Loucy (cell line): ENCODE measurements at regions not wholly inside any gene's neighbourhood (a gene's known extent, or its start where the extent isn't known, plus 50 kb on each side); places are given as distances from the start of the nearest gene placed in this dataset.
A peak's percentile ranks its signal among the peaks of the same experiment; 100 is the strongest.

Experiments
- H2AFZ ChIP-seq: fragments of 200-600 bp; sonication (generic); 2 replicates; pipeline ENCODE4 v1.6.0; 2016; ENCODE audit warnings: antibody characterized with exemption, mild to moderate bottlenecking, low read length, moderate library complexity
- H3F3A ChIP-seq: fragments of 200-600 bp; 2 replicates; pipeline ENCODE4 v1.6.0; 2016; ENCODE audit warnings: antibody characterized with exemption, low read depth, mild to moderate bottlenecking
- H3K27me3 ChIP-seq: fragments of 200-600 bp; sonication (generic); 2 replicates; pipeline ENCODE4 v1.6.1; 2014; ENCODE audit warnings: low read length, mild to moderate bottlenecking; ENCODE audit not compliant: insufficient read depth, poor library complexity, severe bottlenecking
- H3K36me3 ChIP-seq: fragments of 200-600 bp; sonication (generic); 2 replicates; pipeline ENCODE4 v1.6.1; 2016; ENCODE audit warnings: low read length; ENCODE audit not compliant: insufficient read depth
- H3K4me1 ChIP-seq: fragments of 200-600 bp; sonication (generic); 2 replicates; pipeline ENCODE4 v1.5.1; 2014; ENCODE audit warnings: low read length, mild to moderate bottlenecking; ENCODE audit not compliant: insufficient read depth, poor library complexity, severe bottlenecking
- H3K4me2 ChIP-seq: fragments of 200-600 bp; sonication (generic); 2 replicates; pipeline ENCODE4 v1.6.0; 2014; ENCODE audit warnings: antibody characterized with exemption, low read length, low read depth, mild to moderate bottlenecking; ENCODE audit not compliant: poor library complexity, severe bottlenecking
- H3K4me3 ChIP-seq: fragments of 200-600 bp; sonication (generic); 2 replicates; pipeline ENCODE4 v1.5.1; 2014; ENCODE audit warnings: low read length, mild to moderate bottlenecking, mixed read lengths; ENCODE audit not compliant: poor library complexity, severe bottlenecking
- H3K79me2 ChIP-seq: fragments of 200-600 bp; sonication (generic); 2 replicates; pipeline ENCODE4 v1.6.1; 2014; ENCODE audit warnings: low read length; ENCODE audit not compliant: insufficient read depth
- H3K9ac ChIP-seq: fragments of 200-600 bp; sonication (generic); 2 replicates; pipeline ENCODE4 v1.6.0; 2014; ENCODE audit warnings: mild to moderate bottlenecking, low read depth, low read length, moderate library complexity; ENCODE audit not compliant: poor library complexity, severe bottlenecking
- H3K9me2 ChIP-seq: fragments of 200-600 bp; sonication (generic); replicated peaks from 2 replicates; pipeline ENCODE4 v1.6.1; 2016; ENCODE audit warnings: low read depth, low read length, mixed read lengths
- H3K9me3 ChIP-seq: fragments of 200-600 bp; sonication (generic); 2 replicates; pipeline ENCODE4 v1.6.1; 2014; ENCODE audit warnings: mild to moderate bottlenecking, antibody characterized with exemption, low read length, low read depth; ENCODE audit not compliant: insufficient read depth
- H4K20me1 ChIP-seq: fragments of 200-600 bp; sonication (generic); 2 replicates; pipeline ENCODE4 v1.6.0; 2014; ENCODE audit warnings: antibody characterized with exemption, low read length, mild to moderate bottlenecking; ENCODE audit not compliant: insufficient read depth, poor library complexity, severe bottlenecking
- EZH2phosphoT487 ChIP-seq: fragments of 200-600 bp; IDR thresholded peaks from 2 replicates; pipeline ENCODE4 v1.6.1; 2018; ENCODE audit warnings: antibody characterized with exemption, mild to moderate bottlenecking, moderate library complexity, borderline replicate concordance
- TF ChIP-seq, protein P1 (sequence below): fragments of 200-600 bp; sonication (generic); conservative IDR thresholded peaks from 2 replicates; pipeline ENCODE4 v1.5.1; 2014; ENCODE audit warnings: mild to moderate bottlenecking, antibody characterized with exemption, low read length

DNA sequence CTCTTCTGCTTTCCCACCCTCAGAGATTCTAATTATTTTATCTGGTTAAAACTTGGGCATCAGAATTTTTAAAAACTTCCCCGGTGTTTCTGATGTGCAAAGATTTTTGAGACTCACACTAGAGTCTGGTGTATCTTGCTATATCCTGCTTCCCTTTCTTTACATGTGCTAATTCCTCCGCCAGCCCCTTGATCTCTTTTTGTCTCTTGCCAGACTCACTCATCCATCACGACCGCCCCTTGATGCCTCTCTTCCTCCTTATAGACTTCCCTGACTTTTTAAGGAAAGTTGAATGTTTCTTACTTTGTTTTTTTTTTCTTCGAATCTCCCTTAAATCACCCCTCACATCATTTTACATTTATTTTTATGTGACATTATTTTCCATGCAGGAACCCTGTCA, 274.9 kb upstream of the PITX2 start:
- H3K4me2 ChIP-seq: no peak overlapping the region
- H3K36me3 ChIP-seq: no peaks in the 10 kb centered on the region
- no peaks in the 10 kb centered on the region for H3K27me3 ChIP-seq
- TF ChIP-seq EZH2phosphoT487: no peak
- TF ChIP-seq, protein P1, sequence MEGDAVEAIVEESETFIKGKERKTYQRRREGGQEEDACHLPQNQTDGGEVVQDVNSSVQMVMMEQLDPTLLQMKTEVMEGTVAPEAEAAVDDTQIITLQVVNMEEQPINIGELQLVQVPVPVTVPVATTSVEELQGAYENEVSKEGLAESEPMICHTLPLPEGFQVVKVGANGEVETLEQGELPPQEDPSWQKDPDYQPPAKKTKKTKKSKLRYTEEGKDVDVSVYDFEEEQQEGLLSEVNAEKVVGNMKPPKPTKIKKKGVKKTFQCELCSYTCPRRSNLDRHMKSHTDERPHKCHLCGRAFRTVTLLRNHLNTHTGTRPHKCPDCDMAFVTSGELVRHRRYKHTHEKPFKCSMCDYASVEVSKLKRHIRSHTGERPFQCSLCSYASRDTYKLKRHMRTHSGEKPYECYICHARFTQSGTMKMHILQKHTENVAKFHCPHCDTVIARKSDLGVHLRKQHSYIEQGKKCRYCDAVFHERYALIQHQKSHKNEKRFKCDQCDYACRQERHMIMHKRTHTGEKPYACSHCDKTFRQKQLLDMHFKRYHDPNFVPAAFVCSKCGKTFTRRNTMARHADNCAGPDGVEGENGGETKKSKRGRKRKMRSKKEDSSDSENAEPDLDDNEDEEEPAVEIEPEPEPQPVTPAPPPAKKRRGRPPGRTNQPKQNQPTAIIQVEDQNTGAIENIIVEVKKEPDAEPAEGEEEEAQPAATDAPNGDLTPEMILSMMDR: no peak
- peaks cover 4% of the 10 kb centered on the region for H3K4me1 ChIP-seq
- no peaks in the 10 kb centered on the region for H4K20me1 ChIP-seq
- no peaks in the 10 kb centered on the region for H3K79me2 ChIP-seq
- H3K9me3 ChIP-seq: no peaks in the 10 kb centered on the region
- H3F3A ChIP-seq: no peaks in the 10 kb centered on the region
- H3K9ac ChIP-seq: no peak overlapping the region
- no peak overlapping the region for H3K4me3 ChIP-seq
- H3K9me2 ChIP-seq: no peaks in the 10 kb centered on the region
- H2AFZ ChIP-seq: peak overlapping the region; percentile 51; the same call in 1 of the 2 replicates

DNA sequence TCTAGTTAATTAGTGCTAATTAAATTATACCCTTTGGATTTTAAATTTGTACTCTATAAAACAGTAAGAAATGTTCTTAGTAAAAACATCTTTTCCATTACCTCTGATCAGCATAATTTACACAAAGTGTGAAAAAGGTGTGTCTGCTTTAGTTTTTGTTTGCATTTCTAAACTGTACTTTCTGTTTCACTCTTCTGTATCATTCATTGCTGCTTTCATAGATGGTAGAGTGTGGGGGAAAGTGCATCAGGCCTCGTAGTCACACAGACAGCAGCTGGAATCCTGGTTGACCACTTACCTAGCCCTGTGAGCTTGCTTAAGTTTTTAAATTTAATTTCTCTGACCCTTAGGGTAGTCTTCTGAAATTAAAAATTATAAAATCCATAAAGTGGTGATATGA, 275.4 kb upstream of the PITX2 start:
- Histone ChIP-seq H4K20me1 (no peaks in the 10 kb centered on the region), H3K4me2 (no peak overlapping the region), H3F3A (no peaks in the 10 kb centered on the region), H3K9me3 (no peaks in the 10 kb centered on the region), H3K4me1 (peaks cover 4% of the 10 kb centered on the region), H3K79me2 (no peaks in the 10 kb centered on the region), H3K36me3 (no peaks in the 10 kb centered on the region), H3K4me3 (no peak overlapping the region), H2AFZ (peak overlapping the region; percentile 51; the same call in 1 of the 2 replicates), H3K9me2 (no peaks in the 10 kb centered on the region), H3K27me3 (no peaks in the 10 kb centered on the region), H3K9ac (no peak overlapping the region)
- TF ChIP-seq, protein P1: no peak
- TF ChIP-seq EZH2phosphoT487: no peak

DNA sequence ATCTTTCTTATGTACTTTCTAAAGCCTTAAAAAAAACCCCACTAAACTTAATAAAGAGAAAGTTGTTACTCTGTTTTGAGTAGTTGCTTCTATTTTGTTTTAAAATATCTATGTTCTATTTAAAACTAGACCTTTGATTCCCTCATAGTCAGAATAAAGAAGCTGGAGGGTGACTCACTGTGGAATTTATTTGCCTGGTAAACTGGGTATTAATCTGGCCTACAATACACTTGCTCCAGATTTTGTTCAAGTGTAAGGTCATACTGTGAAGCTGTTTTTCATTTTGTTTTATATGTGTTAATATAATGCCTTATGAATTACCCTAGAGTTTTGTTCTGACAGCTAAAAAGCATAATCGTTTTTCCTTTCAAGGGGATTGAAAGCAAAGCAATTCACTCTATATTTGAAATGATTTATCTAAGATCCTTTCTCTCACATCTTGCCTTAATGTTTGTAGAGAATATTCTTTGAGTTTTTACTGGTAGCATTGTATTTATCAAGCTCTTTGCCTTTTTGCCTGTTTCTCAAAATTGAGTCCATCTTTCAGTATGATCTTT, 277.4 kb upstream of the PITX2 start:
- Histone ChIP-seq H3K9me3 (no peaks in the 10 kb centered on the region), H2AFZ (peak overlapping the region; percentile 89), H3K4me2 (peak overlapping the region; percentile 55), H3K9ac (peak overlapping the region; percentile 17), H3K9me2 (no peaks in the 10 kb centered on the region), H3K4me1 (peaks cover 4% of the 10 kb centered on the region), H4K20me1 (no peaks in the 10 kb centered on the region), H3F3A (no peaks in the 10 kb centered on the region), H3K36me3 (no peaks in the 10 kb centered on the region), H3K27me3 (no peaks in the 10 kb centered on the region), H3K4me3 (peak overlapping the region; percentile 38), H3K79me2 (no peaks in the 10 kb centered on the region)
- TF ChIP-seq, protein P1: no peak
- TF ChIP-seq EZH2phosphoT487: no peak
